ENCODE measurements at regions not wholly inside any gene's neighbourhood (a gene's known extent, or its start where the extent isn't known, plus 50 kb on each side); places are given as distances from the start of the nearest gene placed in this dataset.

- Histone ChIP-seq H3K36me3 (no peaks in the 10 kb centered on the region), H3K4me1 (no peaks in the 10 kb centered on the region), H3K9me3 (no peaks in the 10 kb centered on the region), H3K27ac (no peak overlapping the region), H3K27me3 (no peaks in the 10 kb centered on the region), H3K4me3 (no peak overlapping the region)
- 86 to 100% methylated on average over 1 of the region's 2 CpGs for WGBS, 2 donors (ENCODE audit: low coverage in 1 of 2)
- TF ChIP-seq POLR2A (IDR thresholded peaks at IDR 0.05) (no peak), CTCF (IDR thresholded peaks at IDR 0.05) (no peak), POLR2AphosphoS5 (IDR thresholded peaks at IDR 0.05) (no peak), EP300 (IDR thresholded peaks at IDR 0.05) (no peak)
- ATAC-seq, result no peak
Measured at GRCh38 chr5:152070591-152070990, 145.9 kb upstream of the GLRA1 start.

DNA sequence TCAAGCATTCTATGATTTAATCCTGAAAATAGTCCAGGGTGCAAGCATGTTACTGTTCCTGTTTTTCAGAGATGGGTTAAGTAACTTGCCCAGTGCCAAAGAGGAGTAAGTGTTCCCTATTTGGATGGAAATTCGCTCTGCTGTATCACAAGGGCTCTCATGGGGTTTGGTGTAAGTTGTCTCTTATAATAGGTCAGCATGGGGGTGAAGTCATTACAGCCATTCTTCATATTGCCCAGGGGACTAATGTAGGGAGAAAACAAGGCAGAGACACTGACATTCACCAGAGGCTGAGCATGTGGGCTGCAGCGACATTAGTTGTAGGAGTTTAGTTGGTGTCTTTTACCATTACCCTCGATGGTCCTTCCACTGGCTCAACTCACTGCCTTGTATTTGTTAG, 142.1 kb upstream of the GLRA1 start:
- H3K27me3 ChIP-seq, result no peaks in the 10 kb centered on the region
- TF ChIP-seq POLR2AphosphoS5 (IDR thresholded peaks at IDR 0.05) (no peak), EP300 (IDR thresholded peaks at IDR 0.05) (no peak), CTCF (IDR thresholded peaks at IDR 0.05) (no peak), POLR2A (IDR thresholded peaks at IDR 0.05) (no peak)

DNA sequence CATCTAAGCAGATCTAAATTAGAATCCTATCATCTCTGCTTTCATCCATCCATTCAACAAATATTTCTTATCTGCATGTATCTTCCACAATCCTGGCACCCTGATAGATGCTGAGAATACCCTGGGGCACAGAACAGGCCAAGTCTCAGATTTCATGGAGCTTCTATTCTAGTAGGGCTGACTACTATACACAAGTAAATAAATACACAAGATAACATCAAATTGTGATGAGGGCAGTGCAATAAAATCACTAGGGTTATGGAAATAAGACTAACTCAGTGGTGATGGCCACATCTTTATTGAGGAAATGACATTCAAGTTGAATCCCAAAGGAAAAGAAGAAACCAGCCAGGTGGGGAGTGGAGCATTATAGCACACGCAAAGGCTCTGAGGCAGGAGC, 138.4 kb upstream of the GLRA1 start:
- no peaks in the 10 kb centered on the region for H3K4me1 ChIP-seq
- no peak overlapping the region for H3K4me3 ChIP-seq
- no peak overlapping the region for H3K27ac ChIP-seq
- no peaks in the 10 kb centered on the region for H3K27me3 ChIP-seq
- WGBS, 2 donors (ENCODE audit: low coverage in 1 of 2), result 63 to 100% methylated on average over 1 of the region's 1 CpG
- H3K36me3 ChIP-seq, result no peaks in the 10 kb centered on the region
- TF ChIP-seq POLR2A (IDR thresholded peaks at IDR 0.05), result no peak
- no peak for TF ChIP-seq POLR2AphosphoS5 (IDR thresholded peaks at IDR 0.05)
- TF ChIP-seq EP300 (IDR thresholded peaks at IDR 0.05), result no peak
- no peak for TF ChIP-seq CTCF (IDR thresholded peaks at IDR 0.05)
- no peak for ATAC-seq
- no peaks in the 10 kb centered on the region for H3K9me3 ChIP-seq

More for the DNA sequence above, 142.1 kb upstream of the GLRA1 start:
- Histone ChIP-seq H3K4me1 (no peaks in the 10 kb centered on the region), H3K27ac (no peak overlapping the region), H3K4me3 (no peak overlapping the region), H3K9me3 (no peaks in the 10 kb centered on the region), H3K36me3 (no peaks in the 10 kb centered on the region)
- ATAC-seq, result no peak
- 53 to 70% methylated on average over 3 of the region's 3 CpGs for WGBS, 2 donors (ENCODE audit: low coverage in 1 of 2)

DNA sequence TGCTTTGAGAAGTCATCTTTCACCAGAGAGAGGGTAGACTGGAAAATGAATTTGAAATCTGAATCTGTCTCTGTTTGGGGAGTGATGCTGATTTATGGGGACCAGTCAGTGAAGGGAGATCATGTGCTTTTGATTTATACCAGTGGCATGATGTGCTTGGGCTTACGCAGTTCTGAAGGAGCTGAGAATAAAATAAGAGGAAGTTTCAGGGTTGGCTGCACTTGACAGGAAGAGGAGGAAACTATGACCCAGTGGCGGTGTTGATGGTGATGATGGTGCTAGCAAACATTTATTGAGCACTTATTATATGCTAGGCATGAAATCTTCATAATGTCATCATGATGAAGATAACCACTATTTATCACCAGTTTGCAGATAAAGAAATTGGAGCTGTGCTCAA, 136.4 kb upstream of the GLRA1 start:
- Histone ChIP-seq H3K4me3 (no peak overlapping the region), H3K27ac (no peak overlapping the region), H3K4me1 (no peaks in the 10 kb centered on the region), H3K27me3 (no peaks in the 10 kb centered on the region), H3K36me3 (no peaks in the 10 kb centered on the region), H3K9me3 (no peaks in the 10 kb centered on the region)
- 69 to 85% methylated on average over 2 of the region's 2 CpGs for WGBS, 2 donors (ENCODE audit: low coverage in 1 of 2)
- no peak for TF ChIP-seq POLR2AphosphoS5 (IDR thresholded peaks at IDR 0.05)
- TF ChIP-seq POLR2A (IDR thresholded peaks at IDR 0.05), result no peak
- no peak for TF ChIP-seq CTCF (IDR thresholded peaks at IDR 0.05)
- no peak for TF ChIP-seq EP300 (IDR thresholded peaks at IDR 0.05)
- ATAC-seq, result no peak

- Histone ChIP-seq H3K27ac (no peak overlapping the region), H3K9me3 (no peaks in the 10 kb centered on the region), H3K36me3 (no peaks in the 10 kb centered on the region), H3K27me3 (no peaks in the 10 kb centered on the region), H3K4me1 (no peaks in the 10 kb centered on the region), H3K4me3 (no peak overlapping the region)
- TF ChIP-seq CTCF (IDR thresholded peaks at IDR 0.05) (no peak), EP300 (IDR thresholded peaks at IDR 0.05) (no peak), POLR2A (IDR thresholded peaks at IDR 0.05) (no peak), POLR2AphosphoS5 (IDR thresholded peaks at IDR 0.05) (no peak)
- ATAC-seq, result no peak
- WGBS, 2 donors (ENCODE audit: low coverage in 1 of 2), result 85 to 100% methylated on average over 3 to 4 of the region's 6 CpGs
Measured at GRCh38 chr5:152058267-152058666, 133.6 kb upstream of the GLRA1 start.

Measured in gastroesophageal sphincter (tissue), 4 donors.